ENCODE measurements at regions not wholly inside any gene's neighbourhood (a gene's known extent, or its start where the extent isn't known, plus 50 kb on each side); places are given as distances from the start of the nearest gene placed in this dataset.
"Not testable (repeated sequence)": the region's sequence is repeated elsewhere in the genome, so short reads cannot be mapped to it uniquely, and the experiment has no call there.

DNA sequence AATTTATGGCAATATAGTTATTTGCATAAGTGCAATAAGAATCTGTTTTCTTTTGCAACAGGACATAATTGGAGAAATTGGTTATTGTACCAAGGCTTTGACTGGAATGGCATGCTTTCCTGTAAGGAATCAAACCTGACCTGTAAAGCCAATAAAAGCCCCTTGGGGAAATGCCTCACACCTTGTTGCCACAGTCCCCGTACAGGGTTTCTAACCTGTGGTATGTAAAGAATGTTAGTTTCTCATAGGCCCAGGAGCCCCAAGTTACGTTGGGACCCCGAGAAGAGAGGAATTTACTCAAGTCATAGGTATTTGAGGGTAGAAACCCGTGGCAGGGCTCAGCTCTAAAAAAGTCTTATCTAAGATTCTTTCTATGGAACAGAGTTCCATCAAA is 441.4 kb downstream of the IGSF11 start:
- DNase-seq (ENCODE audit: insufficient read length, low spot score) (no peak), FAIRE-seq (no peak)

DNA sequence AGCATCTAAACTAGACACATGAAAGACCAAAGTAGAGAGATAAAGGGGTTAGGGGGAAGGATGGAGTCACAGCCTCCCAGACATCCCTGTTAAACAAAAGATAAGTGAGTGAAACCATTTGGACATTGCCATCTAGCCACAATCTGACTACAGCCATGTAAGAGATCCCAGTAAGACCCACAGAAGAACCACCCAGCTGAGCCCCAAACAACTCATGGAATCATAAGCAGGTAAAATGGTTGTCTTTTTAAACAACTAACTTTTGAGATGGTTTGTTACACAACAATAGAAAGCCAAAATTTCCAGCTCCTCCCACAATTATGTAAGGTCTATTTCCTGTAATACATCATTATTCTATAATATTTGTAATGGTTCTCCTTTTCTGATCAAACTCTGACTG is 437.5 kb downstream of the IGSF11 start:
- FAIRE-seq (no peak), DNase-seq (ENCODE audit: insufficient read length, low spot score) (no peak)

DNA sequence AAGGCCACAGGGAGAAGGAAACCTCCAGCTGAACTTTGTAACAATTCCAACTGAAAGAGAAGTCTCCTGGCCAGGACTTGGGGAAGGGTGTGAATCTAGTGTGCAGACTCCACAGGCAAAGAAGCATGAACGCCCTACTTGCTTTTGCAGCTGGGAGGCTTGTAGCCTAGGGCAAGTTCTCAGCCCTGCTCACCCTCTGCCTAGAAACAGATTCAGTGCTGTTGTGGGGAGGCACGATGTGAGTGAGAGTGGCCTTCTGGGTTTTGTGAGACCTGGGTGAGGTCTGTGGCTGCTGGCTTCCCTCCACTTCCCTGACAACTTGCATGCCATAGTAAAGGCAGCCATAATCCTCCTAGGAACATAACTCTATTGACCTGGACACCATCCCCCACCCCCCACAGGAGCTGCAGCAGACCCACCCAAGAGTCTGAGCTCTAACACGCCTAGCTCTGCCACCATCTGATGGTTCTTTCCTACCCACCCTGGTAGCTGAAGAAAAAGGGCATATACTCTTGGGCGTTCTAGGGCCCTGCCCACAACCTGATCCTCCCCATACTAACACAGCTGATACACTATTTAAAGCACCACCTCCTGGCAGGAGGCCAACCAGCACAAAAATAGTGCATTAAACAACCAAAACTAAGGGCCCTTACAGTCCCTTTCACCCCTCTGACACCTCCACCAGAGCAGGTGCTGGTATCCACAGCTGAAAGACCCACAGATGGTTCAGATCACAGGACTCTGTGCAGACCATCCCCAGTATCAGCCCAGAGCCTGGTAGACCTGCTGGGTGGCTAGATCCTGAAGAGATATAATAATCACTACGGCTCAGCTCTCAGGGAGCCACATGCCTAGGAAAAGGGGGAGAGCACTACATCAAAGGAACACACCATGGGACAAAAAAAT is 426.5 kb downstream of the IGSF11 start:
- DNase-seq (ENCODE audit: insufficient read length, low spot score) (no peak), FAIRE-seq (no peak)

DNA sequence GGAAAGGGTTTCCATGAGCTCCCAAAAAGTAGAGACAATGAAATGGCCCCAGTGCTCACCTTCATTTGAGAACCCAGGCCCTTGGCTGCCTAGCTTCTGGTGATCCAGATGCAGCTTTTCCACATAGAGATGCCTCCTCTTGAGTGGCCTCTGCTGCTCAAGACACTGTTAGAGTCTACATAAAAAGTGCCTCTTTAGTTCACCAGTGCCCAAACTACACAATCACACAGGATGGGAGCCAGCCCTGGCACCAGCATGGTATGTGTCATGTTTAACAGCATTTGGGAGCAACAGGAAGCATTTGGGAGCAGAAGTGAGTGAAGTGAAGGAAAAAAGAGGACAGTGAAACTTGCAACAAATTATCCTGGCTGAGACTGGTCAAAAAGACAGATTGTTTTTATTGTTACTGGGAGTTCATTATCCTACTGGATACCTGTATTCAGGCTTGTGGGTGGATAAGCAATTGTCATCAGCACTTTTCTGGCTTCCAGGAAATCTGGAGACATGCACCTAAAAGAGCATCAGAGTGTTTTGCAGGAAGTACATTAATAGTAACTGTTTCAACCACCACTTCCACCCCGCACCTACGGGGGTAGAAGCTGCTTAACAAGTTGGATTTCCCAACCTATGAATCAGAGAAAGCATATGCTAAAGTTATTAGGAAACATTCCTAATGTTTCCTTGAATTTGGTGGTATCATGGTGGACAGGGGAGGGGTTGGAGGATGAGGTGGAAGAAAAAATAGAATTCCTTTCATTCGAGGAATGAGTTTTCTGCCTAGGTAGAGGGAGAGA is 416.2 kb downstream of the IGSF11 start:
- FAIRE-seq (no peak), DNase-seq (ENCODE audit: insufficient read length, low spot score) (no peak)

DNA sequence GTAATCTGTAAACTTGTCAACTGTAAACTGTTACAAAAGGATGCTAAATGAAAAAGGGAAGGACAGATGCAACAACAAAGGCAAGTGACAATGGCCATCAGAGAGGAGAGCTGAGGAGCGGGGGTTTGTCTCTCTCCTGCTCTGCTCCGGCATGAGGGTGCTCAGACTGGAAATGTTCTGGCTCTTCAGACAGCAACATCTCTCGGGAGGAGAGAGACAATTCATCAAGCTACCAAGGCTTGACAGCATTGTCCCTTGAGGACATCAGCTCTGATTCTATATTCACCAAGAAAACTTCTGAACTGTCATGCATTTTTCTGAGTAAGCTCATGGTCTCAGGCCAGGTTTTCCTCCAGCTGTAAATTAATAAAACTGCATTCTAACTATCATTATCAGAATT is 408.2 kb downstream of the IGSF11 start:
- no peak for DNase-seq (ENCODE audit: insufficient read length, low spot score)
- FAIRE-seq, result no peak

DNA sequence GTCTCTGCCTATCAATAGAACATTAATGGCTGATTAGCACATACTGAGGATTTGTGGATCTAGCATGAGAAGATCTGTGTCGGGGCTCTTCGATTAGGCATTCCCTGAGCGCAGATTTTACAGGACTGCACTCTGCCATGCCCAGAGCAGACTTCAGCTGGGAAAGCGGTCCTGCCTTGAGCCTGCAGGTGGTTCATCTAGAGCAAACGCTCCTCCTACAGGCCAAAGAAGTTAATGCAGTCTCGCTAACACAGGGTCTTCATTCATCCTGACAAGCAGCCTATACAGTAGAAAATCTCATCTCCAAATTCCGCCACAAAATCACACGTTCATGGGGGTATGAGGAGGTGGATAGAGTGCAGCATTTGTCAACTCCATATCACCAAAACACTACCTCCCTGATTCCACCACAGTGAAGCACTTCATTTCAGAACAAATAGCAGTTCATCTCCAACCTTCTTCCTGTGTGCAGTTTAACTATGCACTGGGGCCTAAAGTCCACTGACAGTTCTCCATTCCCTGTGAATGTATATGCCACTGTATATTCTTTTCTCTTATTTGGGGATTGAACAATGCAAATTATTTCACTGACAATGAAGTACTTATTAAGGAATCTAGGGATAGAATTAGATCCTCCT is 405.8 kb downstream of the IGSF11 start:
- DNase-seq (ENCODE audit: insufficient read length, low spot score), result peak; percentile 34
- peak; percentile 61 for FAIRE-seq

DNA sequence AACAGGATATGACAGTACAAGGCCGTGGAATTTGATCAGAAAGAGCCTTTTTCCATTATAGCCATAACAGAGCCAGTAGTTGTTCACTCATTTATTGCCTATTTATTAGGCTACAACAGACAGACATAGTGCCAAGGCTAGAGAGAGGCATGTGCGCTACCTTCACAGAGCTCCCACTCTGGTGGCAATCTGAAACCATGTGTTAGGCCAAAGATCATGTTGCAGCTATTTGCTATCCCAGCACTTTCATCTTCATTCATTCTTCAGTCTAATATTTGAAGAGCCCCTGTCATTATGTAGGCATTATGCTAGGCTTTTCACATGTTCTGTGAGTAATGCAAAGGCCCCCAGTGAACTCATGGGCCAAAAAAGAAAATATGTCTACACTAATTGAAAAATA is 404.8 kb downstream of the IGSF11 start:
- FAIRE-seq (no peak), DNase-seq (ENCODE audit: insufficient read length, low spot score) (no peak)

DNA sequence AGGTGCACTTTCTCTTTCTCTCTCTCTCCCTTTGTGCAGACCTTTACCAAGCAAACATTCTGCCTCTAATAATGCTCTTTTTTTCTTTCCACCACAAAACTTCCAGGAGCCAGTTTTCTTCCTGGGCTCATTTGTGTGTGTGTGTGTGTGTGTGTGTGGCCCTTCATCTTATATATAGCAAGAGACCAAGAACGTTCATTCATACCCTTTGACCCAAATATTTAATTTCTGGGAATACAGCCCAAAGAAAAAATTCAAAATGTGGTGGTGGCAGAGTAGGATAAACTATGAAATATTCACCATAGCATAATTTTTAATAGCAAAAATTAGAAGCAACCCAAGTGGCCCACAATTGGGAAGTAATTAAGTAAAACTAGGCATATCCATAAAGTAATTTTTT is 398.9 kb downstream of the IGSF11 start:
- DNase-seq (ENCODE audit: insufficient read length, low spot score) (no peak), FAIRE-seq (no peak)

DNA sequence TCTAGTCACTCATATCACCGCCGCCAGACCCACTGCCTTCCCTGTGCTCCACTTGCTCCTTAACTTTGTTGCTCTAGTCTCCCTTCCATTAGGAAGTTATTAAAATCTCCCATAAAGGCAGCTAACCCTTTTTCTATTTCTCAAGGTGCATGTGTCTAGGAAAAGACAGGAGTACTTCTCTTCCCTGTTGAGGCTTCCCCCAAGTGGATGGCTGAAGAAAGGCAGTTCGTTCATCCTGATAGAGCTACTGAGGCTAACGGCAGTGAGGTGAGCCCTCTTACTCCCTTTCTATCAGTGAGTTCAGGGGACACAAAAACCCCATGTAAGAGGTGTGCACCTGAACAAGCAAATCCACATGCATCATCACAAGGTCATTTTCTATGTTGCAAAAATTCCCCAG is 397.8 kb downstream of the IGSF11 start:
- DNase-seq (ENCODE audit: insufficient read length, low spot score), result no peak
- no peak for FAIRE-seq

DNA sequence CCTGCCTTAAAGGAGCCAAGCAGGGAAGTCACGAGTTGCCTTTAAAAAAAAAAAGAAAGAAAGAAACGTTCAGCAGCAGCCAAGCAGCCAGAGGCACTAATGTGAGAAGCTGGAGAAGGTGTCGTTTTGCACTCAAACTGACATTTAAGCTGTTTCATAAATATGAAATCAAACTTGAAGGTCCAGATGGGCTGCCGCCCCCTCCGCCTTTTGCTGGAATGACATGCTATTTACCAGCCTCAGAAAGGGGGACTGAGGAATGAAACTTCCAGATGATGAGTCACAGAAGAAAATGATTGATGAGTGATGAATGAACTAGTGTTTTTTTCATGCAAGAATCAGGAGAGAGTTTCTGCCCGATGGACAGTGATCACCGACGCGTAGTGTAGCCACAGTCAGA is 396.8 kb downstream of the IGSF11 start:
- no peak for FAIRE-seq
- no peak for DNase-seq (ENCODE audit: insufficient read length, low spot score)

DNA sequence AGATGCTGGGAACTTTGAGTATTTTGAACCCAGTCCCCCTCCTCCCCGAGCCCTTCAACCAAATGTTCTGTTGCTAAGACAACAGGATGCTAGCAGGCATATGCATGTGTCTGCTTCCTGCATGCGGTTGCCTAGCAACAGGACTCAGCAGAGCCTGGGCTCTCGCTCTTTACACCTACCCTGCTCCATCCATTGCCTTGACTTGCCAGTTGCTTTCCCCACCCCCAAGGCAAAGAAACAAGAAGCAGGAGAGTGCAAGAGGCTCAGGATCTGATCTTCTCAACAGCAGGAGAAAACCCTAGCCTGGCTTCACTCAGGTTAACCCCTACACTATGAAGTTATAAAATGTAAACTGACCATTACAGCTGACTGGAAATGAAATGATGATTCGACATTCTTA is 393.0 kb downstream of the IGSF11 start:
- no peak for DNase-seq (ENCODE audit: insufficient read length, low spot score)
- no peak for FAIRE-seq

DNA sequence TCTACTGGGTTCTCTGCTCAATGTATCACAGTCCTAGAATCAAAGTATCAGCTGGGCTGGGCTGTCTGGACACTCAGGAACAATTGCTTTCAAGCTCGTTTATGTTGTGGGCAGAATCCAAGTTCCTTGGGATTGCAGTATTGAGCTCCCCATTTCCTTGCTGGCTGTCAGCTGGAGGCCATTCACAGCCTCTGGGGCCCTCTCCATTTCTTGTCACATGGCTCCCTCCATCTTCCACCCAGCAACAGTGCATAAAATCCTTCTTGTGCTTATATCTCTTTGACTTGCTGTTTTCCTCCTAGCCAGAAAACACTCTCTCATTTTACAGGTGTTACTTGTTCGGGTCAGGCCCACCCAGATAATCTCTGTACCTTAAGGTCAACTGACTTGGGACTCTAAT is 363.5 kb downstream of the IGSF11 start:
- no peak for DNase-seq (ENCODE audit: insufficient read length, low spot score)
- no peak for FAIRE-seq

DNA sequence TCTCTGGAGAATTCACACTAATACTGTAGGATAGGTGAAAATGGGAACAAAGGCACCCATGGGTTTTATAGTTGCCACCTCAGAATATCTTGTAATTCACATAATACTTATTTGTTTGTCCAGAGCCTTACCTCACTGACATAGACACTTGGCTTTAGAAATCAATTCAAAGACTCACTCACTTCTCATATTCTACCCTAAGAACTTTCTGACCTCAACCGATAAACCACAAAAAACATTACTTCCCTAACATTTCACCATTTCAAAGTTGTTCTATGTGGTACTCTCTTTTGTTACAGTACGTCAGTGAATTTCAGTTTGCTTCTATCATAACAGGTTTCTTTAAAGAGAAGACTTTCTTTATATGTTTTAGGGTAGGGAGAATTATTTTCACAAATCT is 359.3 kb downstream of the IGSF11 start:
- FAIRE-seq (no peak), DNase-seq (ENCODE audit: insufficient read length, low spot score) (no peak)

DNA sequence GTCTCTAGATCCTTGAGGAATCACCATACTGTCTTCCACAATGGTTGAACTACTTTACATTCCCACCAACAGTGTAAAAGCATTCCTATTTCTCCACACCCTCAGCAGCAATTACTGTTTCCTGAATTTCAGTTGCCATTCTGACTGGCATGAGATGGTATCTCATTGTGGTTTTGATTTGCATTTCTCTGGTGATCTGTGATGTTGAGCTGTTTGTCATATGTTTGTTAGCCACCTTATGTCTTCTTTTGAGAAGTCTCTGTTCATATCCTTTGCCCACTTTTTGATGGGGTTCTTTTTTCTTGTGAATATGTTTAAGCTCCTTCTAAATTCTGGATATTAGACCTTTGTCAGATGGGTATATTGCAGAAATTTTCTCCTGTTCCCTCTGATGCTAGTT is 356.0 kb downstream of the IGSF11 start:
- not testable (repeated sequence) for DNase-seq (ENCODE audit: insufficient read length, low spot score); FAIRE-seq

DNA sequence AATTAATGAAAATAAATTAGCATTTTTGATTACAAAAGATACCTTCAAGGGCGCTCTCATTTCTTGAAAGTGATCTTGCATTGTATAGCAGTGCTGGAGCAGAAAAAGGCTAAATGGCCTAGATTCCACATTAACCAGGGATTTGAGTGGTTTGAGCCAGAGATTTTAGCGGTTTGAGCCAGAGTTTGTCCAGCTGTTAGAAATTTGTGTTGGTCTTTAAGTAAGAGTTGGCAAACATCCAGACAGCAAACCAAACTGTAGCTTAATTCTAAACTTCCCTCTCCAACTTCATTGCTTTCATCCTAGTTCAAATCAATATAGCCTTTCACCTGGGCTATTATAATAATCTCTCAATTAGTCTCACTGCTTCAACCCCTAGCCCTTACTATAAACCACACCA is 351.7 kb downstream of the IGSF11 start:
- DNase-seq (ENCODE audit: insufficient read length, low spot score), result no peak
- no peak for FAIRE-seq

DNA sequence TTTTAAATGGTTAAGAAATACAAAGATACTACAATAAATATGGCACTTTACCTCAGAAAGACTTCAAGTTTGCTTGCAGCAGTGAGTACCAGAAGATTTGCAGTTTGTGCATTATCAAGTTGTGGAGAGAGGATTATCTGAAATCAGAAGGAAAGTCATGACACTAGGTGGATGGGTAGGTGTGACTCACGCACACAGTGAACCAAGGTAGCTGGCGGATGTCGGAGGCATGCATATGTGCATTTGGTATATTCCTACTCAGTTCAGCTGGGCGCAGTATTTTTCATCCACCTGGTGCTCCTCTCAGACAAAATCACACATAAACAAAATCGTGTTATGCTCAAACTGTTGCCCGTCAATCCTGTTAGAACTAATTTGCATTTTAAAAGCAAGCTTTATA is 351.0 kb downstream of the IGSF11 start:
- DNase-seq (ENCODE audit: insufficient read length, low spot score), result no peak
- FAIRE-seq, result no peak

DNA sequence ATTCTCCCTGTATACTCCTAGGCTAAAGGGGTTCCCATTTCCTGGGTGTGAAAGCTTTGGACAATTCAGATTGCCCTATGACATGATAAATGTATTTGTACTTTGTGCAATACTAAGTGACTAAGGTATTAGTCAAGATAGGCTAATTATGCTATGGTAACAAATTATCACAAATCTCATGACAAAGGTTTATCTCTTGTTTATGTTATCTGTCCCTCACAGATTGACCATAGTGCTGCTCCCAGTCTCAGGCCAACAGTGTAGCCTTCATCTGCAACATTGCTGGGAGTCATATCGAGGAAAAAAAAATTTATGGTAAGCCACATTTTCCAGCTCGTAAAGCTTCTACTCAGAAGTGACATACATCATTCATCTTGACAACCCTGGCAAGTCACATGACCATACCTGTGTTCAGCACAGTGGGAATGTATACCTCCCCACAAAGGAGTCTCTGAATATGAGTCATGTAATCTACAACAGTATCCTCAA is 346.2 kb downstream of the IGSF11 start:
- FAIRE-seq, result peak; percentile 11
- DNase-seq (ENCODE audit: insufficient read length, low spot score), result no peak

DNA sequence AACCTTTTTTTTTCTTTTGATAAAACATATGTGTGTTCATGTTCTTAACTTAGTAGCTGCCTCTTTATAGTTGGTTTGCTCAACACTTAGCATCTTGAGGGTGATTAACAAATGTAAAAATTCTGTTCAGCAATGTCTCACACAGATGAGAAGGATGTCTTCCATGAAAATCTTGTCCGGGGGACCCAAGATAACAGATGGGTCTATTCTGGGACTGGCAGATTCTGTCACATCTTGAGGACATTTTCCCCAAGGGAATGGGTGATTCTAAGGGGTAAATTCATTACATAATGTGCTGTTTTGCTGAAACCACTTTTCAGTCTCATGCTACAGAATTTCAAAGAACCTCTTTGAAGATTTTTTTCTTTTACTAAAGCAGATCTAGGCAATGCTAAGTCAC is 342.2 kb downstream of the IGSF11 start:
- DNase-seq (ENCODE audit: insufficient read length, low spot score) (no peak), FAIRE-seq (no peak)

DNA sequence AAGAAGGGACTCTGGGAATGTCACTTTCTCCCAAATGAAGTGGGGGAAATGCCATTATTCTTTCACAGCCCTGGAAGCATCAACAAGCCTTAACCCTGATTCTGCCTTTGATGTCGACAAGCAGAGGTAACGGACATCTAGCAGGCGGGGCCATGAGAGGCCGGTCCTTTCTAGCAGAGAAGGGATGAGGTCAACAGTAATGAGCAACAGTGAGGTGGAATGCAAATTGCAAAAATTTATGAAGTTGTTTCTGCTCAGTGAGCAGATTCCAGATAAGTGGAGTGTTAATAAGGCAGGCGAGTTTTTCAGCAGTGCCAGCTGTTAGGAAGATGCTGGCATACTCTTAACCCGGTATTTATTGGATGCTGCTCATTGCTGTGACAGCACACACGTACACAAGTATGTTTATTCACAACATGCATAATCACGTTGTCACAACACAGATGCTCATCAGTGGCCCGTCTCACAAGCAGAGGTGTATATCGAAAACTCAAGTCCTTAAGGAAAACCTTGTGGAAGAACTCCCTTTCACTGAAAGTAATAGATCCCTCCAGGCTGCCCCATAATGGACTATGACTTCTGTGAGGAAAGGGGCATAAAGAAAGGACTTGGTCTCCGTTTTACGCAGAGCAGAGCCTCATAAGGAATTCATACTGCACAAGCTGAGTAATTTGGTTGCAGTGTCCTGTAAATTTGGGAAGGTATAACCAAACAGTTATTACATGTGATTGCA is 329.0 kb downstream of the IGSF11 start:
- DNase-seq (ENCODE audit: insufficient read length, low spot score), result no peak
- FAIRE-seq, result no peak

DNA sequence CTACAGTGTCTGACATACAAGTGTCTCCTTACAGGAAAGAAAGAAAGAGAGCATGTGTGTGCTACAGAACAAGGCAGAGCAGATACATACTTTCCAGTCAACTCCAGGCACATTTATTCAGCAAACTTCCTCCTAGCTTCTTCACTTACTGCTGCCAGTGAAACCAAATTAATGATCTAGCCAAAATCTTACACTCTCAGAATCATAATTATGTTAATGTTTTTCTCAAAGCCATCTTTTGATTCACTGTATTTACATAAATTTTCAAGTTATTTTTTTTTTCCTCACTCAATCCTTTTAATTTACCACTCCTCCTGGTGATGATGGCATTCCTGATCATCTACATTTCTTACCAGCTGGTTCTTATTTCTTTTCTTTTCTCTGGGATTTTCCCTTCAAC is 326.7 kb downstream of the IGSF11 start:
- FAIRE-seq (no peak), DNase-seq (ENCODE audit: insufficient read length, low spot score) (no peak)

DNA sequence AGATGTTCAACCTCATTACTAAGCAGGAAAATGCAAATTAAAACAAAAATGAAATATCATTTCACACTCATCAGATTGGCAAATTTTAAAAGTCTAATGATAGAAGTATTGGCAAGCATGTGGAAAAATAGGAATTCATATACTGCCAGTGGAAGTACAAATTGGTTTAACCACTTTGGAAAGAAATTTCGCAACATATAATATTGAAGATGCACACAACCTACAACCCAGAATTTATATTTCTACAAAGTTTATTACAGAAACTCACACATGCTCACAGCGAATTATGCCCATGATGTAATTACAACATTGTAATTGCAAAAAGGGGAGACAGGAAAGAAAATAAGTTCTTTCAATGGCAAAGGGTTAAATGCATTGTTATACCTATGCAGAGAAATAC is 324.1 kb downstream of the IGSF11 start:
- FAIRE-seq, result no peak
- DNase-seq (ENCODE audit: insufficient read length, low spot score), result no peak
